Hematopoietic multipotent progenitor cell treated with erythropoietin and hydrocortisone succinate and interleukin-3 and kit ligand, for 8 days (in vitro differentiated cells): ENCODE measurements at regions not wholly inside any gene's neighbourhood (a gene's known extent, or its start where the extent isn't known, plus 50 kb on each side); places are given as distances from the start of the nearest gene placed in this dataset.

Source experiments
- DNase-seq: peaks from one replicate; pipeline ENCODE4 v3.0.0-alpha.2; 2015

GRCh38 chr14:25945746-25946145, 652.1 kb downstream of the NOVA1 start:
- DNase-seq: no peak

GRCh38 chr14:25944020-25944419, 653.8 kb downstream of the NOVA1 start:
- DNase-seq: no peak

- no peak for DNase-seq
These were observed 654.5 kb downstream of the NOVA1 start for GRCh38 chr14:25943329-25943728.

GRCh38 chr14:25942090-25942489, 655.7 kb downstream of the NOVA1 start:
- no peak for DNase-seq

GRCh38 chr14:25933731-25934130, 664.1 kb downstream of the NOVA1 start:
- DNase-seq: no peak

- no peak for DNase-seq
These were observed 667.8 kb downstream of the NOVA1 start for GRCh38 chr14:25929881-25930615.

- no peak for DNase-seq
These were observed 686.0 kb downstream of the NOVA1 start for GRCh38 chr14:25911831-25912230.

GRCh38 chr14:25909045-25909747, 688.6 kb downstream of the NOVA1 start:
- no peak for DNase-seq

GRCh38 chr14:25908277-25909044, 689.4 kb downstream of the NOVA1 start:
- DNase-seq: no peak

GRCh38 chr14:25904446-25904845, 693.4 kb downstream of the NOVA1 start:
- no peak for DNase-seq

- DNase-seq: no peak
These were observed 698.6 kb downstream of the NOVA1 start for GRCh38 chr14:25899197-25899596.

GRCh38 chr14:25896777-25897176, 701.1 kb downstream of the NOVA1 start:
- no peak for DNase-seq

- DNase-seq: no peak
These were observed 702.1 kb downstream of the NOVA1 start for GRCh38 chr14:25895740-25896139.

- DNase-seq: no peak
These were observed 710.5 kb downstream of the NOVA1 start for GRCh38 chr14:25887251-25887878.

GRCh38 chr14:25884657-25885056, 713.2 kb downstream of the NOVA1 start:
- DNase-seq: no peak

- DNase-seq: no peak
These were observed 714.9 kb downstream of the NOVA1 start for GRCh38 chr14:25882899-25883298.

GRCh38 chr14:25875475-25875874, 722.4 kb downstream of the NOVA1 start:
- no peak for DNase-seq

GRCh38 chr14:25869854-25870253, 728.0 kb downstream of the NOVA1 start:
- no peak for DNase-seq

GRCh38 chr14:25868521-25869314, 729.1 kb downstream of the NOVA1 start:
- no peak for DNase-seq

- no peak for DNase-seq
These were observed 736.4 kb downstream of the NOVA1 start for GRCh38 chr14:25861406-25861805.

GRCh38 chr14:25848601-25849000, 749.2 kb downstream of the NOVA1 start:
- DNase-seq: no peak

GRCh38 chr14:25846246-25846645, 751.6 kb downstream of the NOVA1 start:
- no peak for DNase-seq
